Caco-2 (cell line): ENCODE measurements at regions not wholly inside any gene's neighbourhood (a gene's known extent, or its start where the extent isn't known, plus 50 kb on each side); places are given as distances from the start of the nearest gene placed in this dataset.

ENCODE experiments used
- BruUV-seq: library from RNA; stranded (reverse); fragments of 400-500 nt; replicated peaks from 2 replicates; lab custom pipeline; 2021; lab: Mats Ljungman, UMichigan
- CTCF ChIA-PET: fragments of 300-600 bp; sonication (Branson Sonifier 250); formaldehyde crosslinking; loops from one replicate; lab custom pipeline; 2022; ENCODE audit warnings: antibody characterized with exemption; lab: Charles Lee
- POLR2A ChIA-PET: fragments of 300-600 bp; sonication (Branson Sonifier 250); formaldehyde crosslinking; loops from one replicate; lab custom pipeline; 2022; ENCODE audit warnings: antibody characterized with exemption; lab: Charles Lee
- DNase-seq, 2 experiments: peaks; one replicate each; pipeline versions ENCODE4 v3.0.0 to v3.0.0-alpha.2; 2020 to 2022
- H3K27me3 ChIP-seq: replicated peaks from 2 replicates; pipeline ENCODE4 v1.6.0; 2011; ENCODE audit warnings: low read length; ENCODE audit not compliant: control insufficient read depth, insufficient read depth
- H3K36me3 ChIP-seq: 2 replicates; pipeline ENCODE4 v1.5.1; 2011; ENCODE audit warnings: low read length; ENCODE audit not compliant: control insufficient read depth, insufficient read depth
- H3K4me1 ChIP-seq: fragments of 250-450 bp; sonication (Bioruptor Pico); 2 replicates; pipeline ENCODE4 v1.5.1; 2020; ENCODE audit warnings: mild to moderate bottlenecking
- H3K4me3 ChIP-seq: 2 replicates; pipeline ENCODE4 v1.5.1; 2011; ENCODE audit warnings: low read depth, mild to moderate bottlenecking, control low read depth, low read length
- H3K9me3 ChIP-seq: fragments of 250-450 bp; sonication (Bioruptor Pico); 2 replicates; pipeline ENCODE4 v1.5.1; 2020; ENCODE audit warnings: mild to moderate bottlenecking, moderate library complexity
- H3K27ac Mint-ChIP-seq: one replicate; pipeline ENCODE4 v1.8.0; 2022; ENCODE audit warnings: mixed read lengths; ENCODE audit not compliant: unreplicated experiment
- H3K27me3 Mint-ChIP-seq: one replicate; pipeline ENCODE4 v1.8.0; 2022; ENCODE audit warnings: mixed read lengths; ENCODE audit not compliant: insufficient read depth, unreplicated experiment
- H3K36me3 Mint-ChIP-seq: one replicate; pipeline ENCODE4 v1.8.0; 2022; ENCODE audit warnings: mild to moderate bottlenecking, mixed read lengths; ENCODE audit not compliant: insufficient read depth, unreplicated experiment
- H3K4me1 Mint-ChIP-seq: one replicate; pipeline ENCODE4 v1.8.0; 2022; ENCODE audit warnings: low read depth, mixed read lengths; ENCODE audit not compliant: unreplicated experiment
- H3K4me3 Mint-ChIP-seq: one replicate; pipeline ENCODE4 v1.8.0; 2022; ENCODE audit warnings: mild to moderate bottlenecking, moderate library complexity, mixed read lengths; ENCODE audit not compliant: unreplicated experiment
- H3K9me3 Mint-ChIP-seq: one replicate; pipeline ENCODE4 v1.8.0; 2022; ENCODE audit warnings: mixed read lengths; ENCODE audit not compliant: unreplicated experiment
- intact Hi-C: fragments of 100-400 bp; cut with micrococcal nuclease; formaldehyde crosslinking; loops from one replicate; pipeline ENCODE4 v1.10.0; 2022; ENCODE audit not compliant: unreplicated experiment
- TF ChIP-seq, protein P1 (sequence below), 2 experiments: fragments of 200-600 bp in 1 of 2; IDR thresholded peaks; 1 replicate in 1 of 2; 2 replicates in 1 of 2; pipeline versions ENCODE4 v1.5.1 to v1.8.0; 2011 to 2022; ENCODE audit warnings: antibody characterized with exemption in 1 of 2, control low read depth in 1 of 2, inconsistent platforms in 1 of 2, low read depth in 1 of 2, low read length in 1 of 2, mild to moderate bottlenecking in 1 of 2, moderate library complexity in 1 of 2; ENCODE audit not compliant: insufficient read depth in 1 of 2, severe bottlenecking in 1 of 2, unreplicated experiment in 1 of 2

DNA sequence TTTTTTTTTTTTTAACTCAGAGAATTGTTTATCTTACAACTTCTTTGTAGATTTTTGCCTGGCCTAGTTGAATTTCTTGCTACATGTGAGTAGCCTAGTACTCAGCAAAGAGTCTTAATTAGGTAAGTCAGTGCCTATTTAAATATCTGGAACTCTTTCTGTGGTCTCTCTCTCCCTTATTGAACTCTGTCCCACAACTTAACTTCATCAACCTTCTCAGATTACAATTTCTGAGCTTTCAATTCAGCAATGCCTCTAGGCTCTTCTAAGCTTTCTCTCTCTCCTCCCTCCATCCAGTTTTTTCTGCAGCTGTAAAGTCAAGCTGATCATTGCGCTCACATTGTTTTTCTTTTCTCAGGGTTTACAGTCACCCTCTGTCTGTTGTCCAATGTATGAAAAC lies 517.6 kb upstream of the ROBO1 start:
- CTCF ChIA-PET: no interaction called here
- intact Hi-C loops: no loop called here
- no peaks in the 10 kb centered on the region for H3K27me3 Mint-ChIP-seq
- H3K36me3 ChIP-seq: no peaks in the 10 kb centered on the region
- H3K4me3 ChIP-seq: no peak overlapping the region
- POLR2A ChIA-PET: no interaction called here
- H3K27ac Mint-ChIP-seq: no peak overlapping the region
- H3K9me3 Mint-ChIP-seq: no peaks in the 10 kb centered on the region
- H3K36me3 Mint-ChIP-seq: no peaks in the 10 kb centered on the region
- H3K9me3 ChIP-seq: no peaks in the 10 kb centered on the region
- no peaks in the 10 kb centered on the region for H3K27me3 ChIP-seq
- H3K4me3 Mint-ChIP-seq: no peak overlapping the region
- TF ChIP-seq, protein P1, sequence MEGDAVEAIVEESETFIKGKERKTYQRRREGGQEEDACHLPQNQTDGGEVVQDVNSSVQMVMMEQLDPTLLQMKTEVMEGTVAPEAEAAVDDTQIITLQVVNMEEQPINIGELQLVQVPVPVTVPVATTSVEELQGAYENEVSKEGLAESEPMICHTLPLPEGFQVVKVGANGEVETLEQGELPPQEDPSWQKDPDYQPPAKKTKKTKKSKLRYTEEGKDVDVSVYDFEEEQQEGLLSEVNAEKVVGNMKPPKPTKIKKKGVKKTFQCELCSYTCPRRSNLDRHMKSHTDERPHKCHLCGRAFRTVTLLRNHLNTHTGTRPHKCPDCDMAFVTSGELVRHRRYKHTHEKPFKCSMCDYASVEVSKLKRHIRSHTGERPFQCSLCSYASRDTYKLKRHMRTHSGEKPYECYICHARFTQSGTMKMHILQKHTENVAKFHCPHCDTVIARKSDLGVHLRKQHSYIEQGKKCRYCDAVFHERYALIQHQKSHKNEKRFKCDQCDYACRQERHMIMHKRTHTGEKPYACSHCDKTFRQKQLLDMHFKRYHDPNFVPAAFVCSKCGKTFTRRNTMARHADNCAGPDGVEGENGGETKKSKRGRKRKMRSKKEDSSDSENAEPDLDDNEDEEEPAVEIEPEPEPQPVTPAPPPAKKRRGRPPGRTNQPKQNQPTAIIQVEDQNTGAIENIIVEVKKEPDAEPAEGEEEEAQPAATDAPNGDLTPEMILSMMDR (IDR thresholded peaks at IDR 0.05; ENCODE audit: insufficient read depth in 1 of 2, low read depth in 1 of 2, low read length in 1 of 2, severe bottlenecking in 1 of 2, unreplicated experiment in 1 of 2): no peak
- H3K4me1 ChIP-seq: no peaks in the 10 kb centered on the region
- DNase-seq: no peak
- no peaks in the 10 kb centered on the region for H3K4me1 Mint-ChIP-seq
- no TSS peak for BruUV-seq

DNA sequence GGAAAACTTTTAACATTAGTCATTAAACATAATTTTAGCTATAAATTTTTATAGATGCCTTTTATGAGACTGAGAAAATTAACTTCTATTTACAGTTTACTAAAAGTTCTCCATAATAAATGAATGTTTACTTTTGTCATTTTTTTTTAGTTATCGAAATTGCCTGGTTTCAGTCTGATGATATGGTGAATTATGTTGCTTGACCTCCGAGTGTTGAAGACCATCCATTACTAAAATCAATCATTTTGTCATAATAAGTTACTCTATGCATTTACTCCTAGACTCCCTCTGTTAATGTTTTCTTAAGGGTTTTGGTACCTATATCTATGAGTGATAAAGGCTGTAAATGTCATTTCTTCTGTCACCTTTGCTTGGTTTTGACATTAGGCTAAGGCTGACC lies 516.0 kb upstream of the ROBO1 start:
- Mint-ChIP-seq H3K27ac (no peak overlapping the region), H3K27me3 (no peaks in the 10 kb centered on the region), H3K36me3 (no peaks in the 10 kb centered on the region), H3K4me1 (no peaks in the 10 kb centered on the region), H3K4me3 (no peak overlapping the region), H3K9me3 (no peaks in the 10 kb centered on the region)
- BruUV-seq: no TSS peak
- TF ChIP-seq, protein P1 (IDR thresholded peaks at IDR 0.05; ENCODE audit: insufficient read depth in 1 of 2, low read depth in 1 of 2, low read length in 1 of 2, severe bottlenecking in 1 of 2, unreplicated experiment in 1 of 2): no peak
- Histone ChIP-seq H3K9me3 (no peaks in the 10 kb centered on the region), H3K27me3 (no peaks in the 10 kb centered on the region), H3K4me3 (no peak overlapping the region), H3K36me3 (no peaks in the 10 kb centered on the region), H3K4me1 (no peaks in the 10 kb centered on the region)
- POLR2A ChIA-PET: no interaction called here
- no peak for DNase-seq
- intact Hi-C loops: no loop called here
- CTCF ChIA-PET: no interaction called here

DNA sequence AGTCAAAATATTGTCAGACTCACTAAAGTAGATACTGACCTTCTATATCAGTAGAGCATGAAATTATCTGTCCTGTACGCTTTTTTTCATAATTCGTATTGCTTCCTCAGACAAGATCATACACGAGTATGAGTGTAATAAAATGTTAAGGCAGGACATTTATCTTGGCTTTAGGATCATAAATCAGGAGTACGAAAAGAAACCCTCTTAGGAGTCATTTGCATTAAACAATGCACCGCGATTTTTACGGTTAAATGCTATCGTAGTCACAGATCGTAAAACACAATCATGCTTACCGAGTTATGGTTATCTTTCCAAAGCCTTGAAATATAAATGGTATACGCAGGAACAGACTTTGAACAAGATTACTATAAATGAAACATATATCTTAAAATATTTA lies 510.3 kb upstream of the ROBO1 start:
- CTCF ChIA-PET: no interaction called here
- no peaks in the 10 kb centered on the region for H3K4me1 ChIP-seq
- H3K9me3 ChIP-seq: no peaks in the 10 kb centered on the region
- H3K4me3 ChIP-seq: no peak overlapping the region
- no peaks in the 10 kb centered on the region for H3K27me3 ChIP-seq
- no peaks in the 10 kb centered on the region for H3K36me3 ChIP-seq
- intact Hi-C loops: no loop called here
- no peaks in the 10 kb centered on the region for H3K4me1 Mint-ChIP-seq
- POLR2A ChIA-PET: no interaction called here
- BruUV-seq: no TSS peak
- TF ChIP-seq, protein P1 (IDR thresholded peaks at IDR 0.05; ENCODE audit: insufficient read depth in 1 of 2, low read depth in 1 of 2, low read length in 1 of 2, severe bottlenecking in 1 of 2, unreplicated experiment in 1 of 2): no peak
- H3K4me3 Mint-ChIP-seq: no peak overlapping the region
- H3K9me3 Mint-ChIP-seq: no peaks in the 10 kb centered on the region
- no peaks in the 10 kb centered on the region for H3K36me3 Mint-ChIP-seq
- no peaks in the 10 kb centered on the region for H3K27me3 Mint-ChIP-seq
- H3K27ac Mint-ChIP-seq: no peak overlapping the region
- no peak for DNase-seq
